ENCODE measurements at regions not wholly inside any gene's neighbourhood (a gene's known extent, or its start where the extent isn't known, plus 50 kb on each side); places are given as distances from the start of the nearest gene placed in this dataset.

DNA sequence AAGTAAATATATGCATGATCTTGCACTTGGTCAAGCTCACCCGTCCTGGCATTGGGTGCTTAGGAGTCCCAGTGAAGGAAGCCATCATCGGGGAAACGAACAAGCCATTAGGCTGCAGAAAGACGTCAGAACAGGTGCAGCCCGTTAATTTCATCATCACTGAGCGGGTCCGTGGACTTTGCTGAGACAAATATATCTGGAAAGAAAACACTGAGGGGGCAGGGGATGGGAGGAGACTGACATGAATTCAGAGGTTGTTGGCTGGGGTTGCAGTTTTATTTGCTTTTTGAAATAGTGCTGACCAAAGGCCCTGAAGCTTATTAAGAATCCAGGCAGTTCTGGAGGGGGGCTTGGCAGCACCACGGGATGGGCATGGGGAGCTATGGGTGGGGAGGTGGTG, 207.2 kb downstream of the ENGASE start:
- no peak for ATAC-seq
- ChIA-PET POLR2A (no interaction called here), CTCF (interaction anchor here (0.7 kb wide), 1 partner anchor 218 kb away, joined by 4 read pairs; no protein-coding TSS in a partner anchor)
- Mint-ChIP-seq H3K4me1 (0 out of 2 replicates have a peak, but pooled peaks cover 5% of the 10 kb centered on the region), H3K27me3 (ENCODE audit: low read depth) (no peaks in the 10 kb centered on the region), H3K4me3 (no peak overlapping the region), H3K9me3 (no peaks in the 10 kb centered on the region), H3K27ac (no peak overlapping the region), H3K36me3 (no peaks in the 10 kb centered on the region)
- TF ChIP-seq, protein P1, sequence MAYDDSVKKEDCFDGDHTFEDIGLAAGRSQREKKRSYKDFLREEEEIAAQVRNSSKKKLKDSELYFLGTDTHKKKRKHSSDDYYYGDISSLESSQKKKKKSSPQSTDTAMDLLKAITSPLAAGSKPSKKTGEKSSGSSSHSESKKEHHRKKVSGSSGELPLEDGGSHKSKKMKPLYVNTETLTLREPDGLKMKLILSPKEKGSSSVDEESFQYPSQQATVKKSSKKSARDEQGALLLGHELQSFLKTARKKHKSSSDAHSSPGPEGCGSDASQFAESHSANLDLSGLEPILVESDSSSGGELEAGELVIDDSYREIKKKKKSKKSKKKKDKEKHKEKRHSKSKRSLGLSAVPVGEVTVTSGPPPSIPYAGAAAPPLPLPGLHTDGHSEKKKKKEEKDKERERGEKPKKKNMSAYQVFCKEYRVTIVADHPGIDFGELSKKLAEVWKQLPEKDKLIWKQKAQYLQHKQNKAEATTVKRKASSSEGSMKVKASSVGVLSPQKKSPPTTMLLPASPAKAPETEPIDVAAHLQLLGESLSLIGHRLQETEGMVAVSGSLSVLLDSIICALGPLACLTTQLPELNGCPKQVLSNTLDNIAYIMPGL (CRISPR knock-in tag; IDR thresholded peaks at IDR 0.05) = no peak
- TF ChIP-seq RELA (CRISPR knock-in tag; IDR thresholded peaks at IDR 0.05; ENCODE audit: borderline replicate concordance) = no peak
- no peak for TF ChIP-seq TCF7 (CRISPR knock-in tag; IDR thresholded peaks at IDR 0.05; ENCODE audit: low read depth)
- no peak for TF ChIP-seq CBFB (CRISPR knock-in tag; IDR thresholded peaks at IDR 0.05; ENCODE audit: low read depth)
- no peak for TF ChIP-seq ETV6 (CRISPR knock-in tag; IDR thresholded peaks at IDR 0.05)
- DNase-seq (ENCODE audit: low spot score) = no peak

GRCh38 chr17:79280866-79281572, 206.4 kb downstream of the ENGASE start:
- POLR2A ChIA-PET = no interaction called here
- no peak for ATAC-seq
- TF ChIP-seq ZNF263 (CRISPR knock-in tag; IDR thresholded peaks at IDR 0.05; ENCODE audit: low read depth) (no peak), RORB (CRISPR knock-in tag; IDR thresholded peaks at IDR 0.05) (no peak), FOXP1 (CRISPR knock-in tag; IDR thresholded peaks at IDR 0.05; ENCODE audit: borderline replicate concordance) (no peak), ZNF232 (CRISPR knock-in tag; IDR thresholded peaks at IDR 0.05) (no peak), CREB1 (CRISPR knock-in tag; IDR thresholded peaks at IDR 0.05) (no peak), ZBTB21 (CRISPR knock-in tag; IDR thresholded peaks at IDR 0.05; ENCODE audit: borderline replicate concordance) (no peak), USF1 (CRISPR knock-in tag; IDR thresholded peaks at IDR 0.05) (no peak), SP1 (CRISPR knock-in tag; conservative IDR thresholded peaks at IDR 0.05) (no peak), NR1H2 (CRISPR knock-in tag; IDR thresholded peaks at IDR 0.05) (no peak), ESRRA (CRISPR knock-in tag; IDR thresholded peaks at IDR 0.05; ENCODE audit: borderline replicate concordance) (no peak), HMGA2 (CRISPR knock-in tag; IDR thresholded peaks at IDR 0.05) (no peak), GRHL2 (CRISPR knock-in tag; IDR thresholded peaks at IDR 0.05; ENCODE audit: insufficient replicate concordance, severe bottlenecking) (no peak)
- TF ChIP-seq, protein P2, sequence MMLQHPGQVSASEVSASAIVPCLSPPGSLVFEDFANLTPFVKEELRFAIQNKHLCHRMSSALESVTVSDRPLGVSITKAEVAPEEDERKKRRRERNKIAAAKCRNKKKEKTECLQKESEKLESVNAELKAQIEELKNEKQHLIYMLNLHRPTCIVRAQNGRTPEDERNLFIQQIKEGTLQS (CRISPR knock-in tag; conservative IDR thresholded peaks at IDR 0.05) = no peak
- TF ChIP-seq, protein P3, sequence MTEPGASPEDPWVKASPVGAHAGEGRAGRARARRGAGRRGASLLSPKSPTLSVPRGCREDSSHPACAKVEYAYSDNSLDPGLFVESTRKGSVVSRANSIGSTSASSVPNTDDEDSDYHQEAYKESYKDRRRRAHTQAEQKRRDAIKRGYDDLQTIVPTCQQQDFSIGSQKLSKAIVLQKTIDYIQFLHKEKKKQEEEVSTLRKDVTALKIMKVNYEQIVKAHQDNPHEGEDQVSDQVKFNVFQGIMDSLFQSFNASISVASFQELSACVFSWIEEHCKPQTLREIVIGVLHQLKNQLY (CRISPR knock-in tag; IDR thresholded peaks at IDR 0.05) = no peak
- TF ChIP-seq, protein P4, sequence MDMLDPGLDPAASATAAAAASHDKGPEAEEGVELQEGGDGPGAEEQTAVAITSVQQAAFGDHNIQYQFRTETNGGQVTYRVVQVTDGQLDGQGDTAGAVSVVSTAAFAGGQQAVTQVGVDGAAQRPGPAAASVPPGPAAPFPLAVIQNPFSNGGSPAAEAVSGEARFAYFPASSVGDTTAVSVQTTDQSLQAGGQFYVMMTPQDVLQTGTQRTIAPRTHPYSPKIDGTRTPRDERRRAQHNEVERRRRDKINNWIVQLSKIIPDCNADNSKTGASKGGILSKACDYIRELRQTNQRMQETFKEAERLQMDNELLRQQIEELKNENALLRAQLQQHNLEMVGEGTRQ (CRISPR knock-in tag; IDR thresholded peaks at IDR 0.05) = no peak

More at GRCh38 chr17:79280866-79281572, 206.4 kb downstream of the ENGASE start:
- Mint-ChIP-seq H3K4me3 (no peak overlapping the region), H3K9me3 (no peaks in the 10 kb centered on the region), H3K4me1 (no peaks in the 10 kb centered on the region), H3K27ac (no peak overlapping the region), H3K27me3 (ENCODE audit: low read depth) (no peaks in the 10 kb centered on the region), H3K36me3 (no peaks in the 10 kb centered on the region)
- DNase-seq (ENCODE audit: low spot score) = no peak
- CTCF ChIA-PET = interaction anchor here (0.9 to 1.3 kb wide), 4 partner anchors 24 to 120 kb away, joined by 3 to 5 read pairs (median 3); no protein-coding TSS in a partner anchor

Measured in WTC11 (cell line).